ENCODE measurements at regions not wholly inside any gene's neighbourhood (a gene's known extent, or its start where the extent isn't known, plus 50 kb on each side); places are given as distances from the start of the nearest gene placed in this dataset.
A peak's percentile ranks its signal among the peaks of the same experiment; 100 is the strongest.

DNA sequence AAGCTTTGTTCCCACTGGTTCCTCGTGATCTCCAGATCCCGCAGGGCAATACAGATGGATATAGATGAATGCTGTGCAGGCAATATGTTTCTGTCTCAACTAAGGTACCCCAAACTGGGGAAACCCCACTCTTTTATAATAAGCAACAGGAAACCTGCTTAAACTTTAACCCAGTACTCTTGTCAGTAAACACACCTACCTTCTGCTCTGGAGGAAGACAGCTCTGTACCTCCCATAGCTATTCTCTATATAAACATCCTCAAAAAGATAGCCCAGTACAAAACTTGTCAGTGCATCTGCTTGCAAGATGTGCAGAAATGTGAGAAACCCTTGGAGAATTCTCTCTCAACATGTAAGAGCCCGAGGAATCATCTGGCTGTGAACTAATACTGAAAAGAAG, 583.6 kb downstream of the OLFM4 start:
- DNase-seq (ENCODE audit: low read depth in 2 of 3, low spot score in 2 of 3) = no peak

DNA sequence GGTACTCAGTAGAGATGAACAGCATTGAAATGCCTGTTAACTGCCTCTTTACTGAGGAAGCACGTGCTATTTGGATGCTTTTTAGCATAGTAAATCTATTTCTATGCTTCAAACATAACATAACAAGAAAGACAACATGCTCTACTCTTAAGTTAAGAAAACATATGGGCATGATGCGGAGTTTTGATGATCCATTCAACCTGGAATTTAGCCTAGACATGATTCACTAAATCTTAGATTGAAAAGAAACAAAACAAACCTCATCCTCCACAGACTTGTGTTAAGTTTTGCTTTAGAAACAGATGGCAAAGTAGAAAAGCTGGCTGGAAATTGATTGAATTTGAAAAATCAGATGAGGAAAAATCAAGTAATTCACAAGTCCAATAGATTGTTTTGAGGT, 593.8 kb downstream of the OLFM4 start:
- DNase-seq (ENCODE audit: low read depth in 2 of 3, low spot score in 2 of 3) = no peak

DNA sequence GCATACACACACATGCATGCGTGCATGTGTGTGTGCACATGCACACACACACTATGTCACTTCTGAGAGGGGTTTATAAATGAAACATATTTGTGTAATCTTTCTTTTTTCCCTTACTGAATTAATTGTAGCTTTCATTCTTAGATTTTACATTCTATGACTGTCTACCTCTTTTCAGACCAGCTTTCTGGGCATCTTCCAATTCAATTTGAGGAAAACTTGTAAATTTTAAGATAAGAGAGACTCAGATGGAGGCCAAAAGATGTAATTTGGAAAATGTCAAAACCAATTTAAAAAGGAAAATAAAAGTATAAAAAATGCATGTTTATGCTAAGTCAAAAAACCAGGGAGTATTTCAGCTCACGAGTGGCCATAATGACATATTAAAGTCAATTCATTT, 594.5 kb downstream of the OLFM4 start:
- no peak for DNase-seq (ENCODE audit: low read depth in 2 of 3, low spot score in 2 of 3)

DNA sequence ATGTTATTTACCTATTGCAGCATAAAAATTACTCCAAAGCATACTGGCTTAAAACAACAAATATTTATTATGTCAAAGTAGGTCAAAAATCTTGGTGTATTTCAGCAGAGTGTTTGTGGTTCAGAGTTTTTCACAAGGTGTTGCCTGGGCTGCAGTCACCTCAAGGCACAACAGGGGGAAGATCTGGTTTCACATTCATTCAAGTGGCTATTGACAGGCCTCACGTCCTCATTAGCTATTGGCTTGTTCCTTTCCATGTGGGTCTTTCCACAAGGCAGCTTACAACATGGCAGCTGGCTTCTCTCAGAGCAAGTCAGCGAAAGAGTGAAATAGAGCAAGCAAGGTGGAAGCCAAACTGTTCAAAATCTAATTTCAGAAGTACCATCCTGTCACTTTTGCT, 602.9 kb downstream of the OLFM4 start:
- DNase-seq (ENCODE audit: low read depth in 2 of 3, low spot score in 2 of 3) = no peak

DNA sequence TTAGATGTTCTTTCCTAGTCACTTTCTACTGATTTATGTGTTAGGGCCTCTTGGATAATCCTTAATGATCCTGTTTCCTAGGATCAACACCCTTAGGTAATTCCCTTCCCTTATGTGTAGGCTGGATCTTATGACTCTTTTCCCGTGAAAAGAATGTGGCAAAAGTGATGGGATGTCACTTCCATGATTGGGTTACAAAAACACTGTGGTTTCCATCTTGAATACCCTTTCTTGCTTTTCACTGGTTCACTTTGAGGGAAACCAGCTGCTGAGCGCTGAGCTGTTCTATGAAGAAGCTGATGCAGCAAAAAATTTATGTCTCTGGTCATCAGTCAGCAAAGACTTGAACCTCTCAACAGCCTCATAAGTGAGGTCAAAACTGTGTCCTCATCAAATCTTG, 609.4 kb downstream of the OLFM4 start:
- no peak for DNase-seq (ENCODE audit: low read depth in 2 of 3, low spot score in 2 of 3)

DNA sequence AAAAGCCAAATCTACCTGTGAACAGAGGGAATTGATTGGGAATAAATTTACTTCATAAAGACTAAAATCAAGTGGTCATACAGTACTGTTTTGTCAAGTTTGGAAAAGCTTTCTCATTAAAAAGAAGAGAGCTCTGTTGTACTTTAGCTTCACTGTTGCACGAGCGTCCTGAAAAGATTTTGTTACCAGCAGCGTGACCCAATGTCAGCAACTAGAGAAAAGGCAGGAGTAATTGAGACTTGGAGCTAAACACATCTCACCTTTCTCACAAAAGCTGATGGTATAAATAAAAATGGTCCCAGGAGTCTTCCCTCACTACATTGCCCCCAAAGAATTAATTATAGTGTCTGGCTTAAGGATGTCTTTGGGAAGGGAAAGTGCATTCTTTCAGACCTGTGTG, 613.7 kb downstream of the OLFM4 start:
- DNase-seq (ENCODE audit: low read depth in 2 of 3, low spot score in 2 of 3) = no peak

DNA sequence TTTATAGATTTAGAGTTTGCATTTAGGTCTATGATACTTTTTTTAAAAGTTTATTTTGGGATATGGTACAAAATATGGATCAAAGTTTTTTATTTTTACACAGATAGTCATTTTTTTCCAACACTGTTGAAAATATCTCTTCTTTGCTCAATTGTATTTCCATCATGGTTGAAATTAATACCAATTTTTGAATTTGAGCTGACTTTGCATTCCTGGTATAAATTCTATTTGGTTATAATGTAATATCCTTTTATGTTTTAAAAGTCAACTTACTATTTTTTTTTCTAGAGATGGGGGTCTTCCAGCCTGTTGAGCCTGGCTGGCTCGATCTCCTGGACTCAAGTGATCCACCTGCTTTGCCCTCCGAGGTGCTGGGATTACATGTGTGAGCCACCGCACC, 620.1 kb downstream of the OLFM4 start:
- no peak for DNase-seq (ENCODE audit: low read depth in 2 of 3, low spot score in 2 of 3)

DNA sequence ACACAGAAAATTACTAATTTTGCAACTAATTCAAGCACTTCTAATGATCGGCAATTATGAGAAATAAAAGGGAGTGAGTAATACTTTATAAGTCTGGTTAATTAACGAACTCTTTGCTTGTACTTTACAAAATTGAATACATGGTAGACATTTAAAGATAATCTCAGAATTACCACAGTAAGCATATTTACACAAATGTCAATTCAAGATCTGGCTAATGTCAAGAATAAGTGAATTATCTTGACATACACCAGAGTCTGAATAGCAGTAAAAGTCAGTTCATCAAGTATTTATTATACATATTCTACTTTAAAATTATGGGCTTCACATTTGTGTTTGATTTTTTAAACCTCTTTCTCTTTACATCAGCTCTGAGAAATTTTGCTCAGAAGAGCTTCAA, 643.4 kb downstream of the OLFM4 start:
- no peak for DNase-seq (ENCODE audit: low read depth in 2 of 3, low spot score in 2 of 3)

DNA sequence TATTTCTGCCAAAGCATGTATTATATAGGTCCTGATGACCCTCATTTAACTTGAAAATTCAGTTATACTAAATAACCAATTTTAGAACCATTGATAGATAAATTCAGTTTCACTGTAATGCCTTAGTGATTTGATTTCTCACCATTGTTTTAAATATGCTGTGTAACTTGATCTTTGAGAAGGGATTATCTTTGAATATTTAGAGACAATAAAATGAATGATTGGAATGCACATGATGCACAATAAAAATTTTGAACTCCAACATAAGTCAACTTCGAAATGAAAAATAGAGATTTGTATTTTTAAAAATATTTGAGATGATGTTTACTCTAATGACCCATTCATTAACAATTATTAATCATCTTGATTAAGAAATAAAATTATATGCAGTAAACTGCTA, 654.5 kb downstream of the OLFM4 start:
- DNase-seq (ENCODE audit: low read depth in 2 of 3, low spot score in 2 of 3) = no peak

DNA sequence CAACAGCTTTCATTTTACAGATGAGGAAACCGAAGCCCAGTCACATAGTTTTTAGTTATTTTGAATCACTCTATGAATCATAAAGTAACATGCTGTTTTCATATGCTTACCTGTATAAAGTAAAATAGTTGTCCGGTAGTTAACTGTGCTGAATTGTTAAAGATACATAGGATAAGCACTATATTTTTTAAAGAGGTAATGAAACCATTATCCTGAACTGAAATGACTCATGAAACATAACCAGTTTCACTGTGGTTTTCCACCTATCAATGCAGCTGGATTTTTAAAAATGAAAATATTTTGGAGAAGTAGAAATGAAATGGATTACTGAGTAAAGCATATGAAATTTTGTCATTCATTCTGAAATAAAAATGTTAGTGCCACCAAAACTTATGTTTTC, 655.0 kb downstream of the OLFM4 start:
- DNase-seq (ENCODE audit: low read depth in 2 of 3, low spot score in 2 of 3) = no peak

DNA sequence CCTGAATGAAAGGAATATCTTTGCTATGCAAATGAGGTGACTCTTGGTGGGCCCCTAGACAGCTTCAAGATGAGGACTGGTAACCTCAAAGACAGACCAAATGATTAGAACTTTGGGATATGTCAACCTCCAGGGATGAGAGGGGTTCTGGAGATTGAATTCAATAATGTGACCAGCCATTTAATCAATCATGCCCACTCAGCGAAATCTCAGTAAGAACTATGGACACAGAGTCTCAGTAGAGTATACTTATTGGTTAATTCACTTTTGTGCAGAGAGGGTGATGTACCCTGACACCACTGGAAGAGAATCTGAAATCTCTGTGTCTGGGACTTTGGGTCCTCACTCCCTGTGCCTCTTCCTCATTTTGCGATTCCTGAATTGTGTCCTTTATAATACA, 662.8 kb downstream of the OLFM4 start:
- DNase-seq (ENCODE audit: low read depth in 2 of 3, low spot score in 2 of 3) = no peak

DNA sequence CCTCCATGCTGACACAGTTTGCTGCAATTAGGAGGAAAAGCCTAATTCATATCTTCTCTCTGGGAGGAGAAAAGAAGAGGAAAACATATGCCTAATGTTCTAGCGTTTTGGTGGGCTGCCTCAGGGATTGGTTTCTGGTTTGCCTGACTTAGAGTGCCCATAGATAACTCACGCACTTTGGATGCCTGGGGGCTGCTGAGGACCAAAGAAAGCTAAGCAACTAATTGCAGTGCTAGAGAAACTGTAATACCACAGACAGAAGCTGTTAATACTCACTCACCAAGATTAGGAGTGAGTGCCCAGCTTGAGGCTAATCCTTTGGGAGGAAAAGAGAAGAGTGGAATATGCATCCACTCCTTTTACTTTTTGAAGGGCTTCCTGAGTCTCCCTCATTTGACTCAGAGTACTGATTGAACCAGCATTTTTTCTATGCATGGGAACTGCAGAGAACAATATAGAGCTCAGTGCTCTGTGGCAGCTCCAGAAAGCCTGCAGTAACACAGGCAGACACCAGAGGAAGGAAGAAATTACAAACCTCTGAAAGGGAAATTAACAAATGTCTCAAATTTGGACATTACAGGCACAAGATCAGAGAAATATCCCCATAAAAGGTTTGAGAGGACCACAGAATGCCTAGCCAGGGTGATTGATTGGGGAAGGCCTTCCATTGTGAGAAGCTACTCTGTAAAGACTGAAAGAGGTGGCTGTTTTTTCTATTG, 666.4 kb downstream of the OLFM4 start:
- no peak for DNase-seq (ENCODE audit: low read depth in 2 of 3, low spot score in 2 of 3)

DNA sequence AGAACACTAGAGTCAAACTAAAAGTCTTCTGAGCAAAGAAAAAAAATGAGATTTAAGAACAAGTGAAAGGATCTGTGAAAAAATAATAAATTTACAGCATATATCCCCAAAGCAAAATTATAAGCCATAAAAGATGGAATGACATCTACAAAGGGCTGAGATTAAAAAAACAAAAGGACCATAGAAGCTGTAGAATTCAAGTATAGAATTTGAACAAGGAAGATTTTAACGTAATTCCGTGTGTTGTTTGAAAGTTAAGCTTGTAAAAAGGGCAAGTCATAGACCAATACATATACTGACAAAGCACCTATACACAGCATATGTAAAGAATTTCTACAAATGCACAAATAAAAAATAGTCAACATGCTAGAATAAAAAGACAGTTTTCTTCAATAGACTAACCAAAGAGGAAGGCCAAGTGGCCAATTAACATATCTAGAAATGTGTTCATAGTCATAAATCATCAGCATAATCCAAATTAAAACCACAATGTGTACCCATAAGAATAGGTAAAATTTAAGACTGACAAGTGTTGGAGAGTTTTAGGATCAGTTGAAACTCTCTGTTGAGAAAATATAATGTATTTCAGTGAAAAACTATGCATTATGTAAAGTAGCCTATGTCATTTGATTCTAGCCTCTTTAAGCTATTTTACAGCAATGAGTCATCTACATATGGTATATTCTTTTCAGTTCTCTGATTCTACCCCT, 674.9 kb downstream of the OLFM4 start:
- no peak for DNase-seq (ENCODE audit: low read depth in 2 of 3, low spot score in 2 of 3)

DNA sequence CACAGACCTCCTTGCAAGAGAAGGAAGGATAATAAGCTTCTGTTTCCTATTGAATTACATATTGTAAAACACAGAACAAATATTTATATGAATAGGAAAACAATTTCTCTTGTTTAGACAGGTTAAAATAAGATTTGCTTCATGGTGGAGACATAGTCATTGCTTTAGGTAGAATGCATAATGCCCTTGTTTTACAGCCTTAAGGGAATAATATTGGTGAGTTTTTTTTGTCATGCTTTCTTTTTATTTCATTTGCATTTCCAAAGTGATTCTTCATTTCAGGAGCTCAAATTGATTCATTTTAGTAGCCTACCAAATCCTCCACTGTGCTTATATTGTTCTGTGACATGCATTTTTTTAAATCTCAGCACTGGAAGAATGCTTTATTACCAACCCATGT, 690.7 kb downstream of the OLFM4 start:
- no peak for DNase-seq (ENCODE audit: low read depth in 2 of 3, low spot score in 2 of 3)

DNA sequence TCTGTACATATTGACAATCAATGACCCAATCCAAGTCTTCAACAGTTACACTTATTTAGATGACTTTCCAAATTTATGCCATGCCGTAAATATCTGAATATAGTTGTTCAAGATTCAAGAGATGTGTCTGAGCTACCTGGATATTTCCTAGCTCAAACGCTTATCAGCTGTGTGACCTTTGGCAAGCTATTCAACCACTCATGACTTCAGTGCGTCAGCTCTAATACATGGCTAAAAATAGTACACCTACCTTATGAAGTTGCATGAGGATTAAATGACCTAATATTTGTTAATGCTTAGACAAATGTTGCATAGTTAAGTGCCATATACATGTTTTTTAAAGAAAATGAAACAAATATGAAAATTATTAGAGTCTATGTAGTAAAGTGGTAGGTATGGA, 704.1 kb downstream of the OLFM4 start:
- no peak for DNase-seq (ENCODE audit: low read depth in 2 of 3, low spot score in 2 of 3)

DNA sequence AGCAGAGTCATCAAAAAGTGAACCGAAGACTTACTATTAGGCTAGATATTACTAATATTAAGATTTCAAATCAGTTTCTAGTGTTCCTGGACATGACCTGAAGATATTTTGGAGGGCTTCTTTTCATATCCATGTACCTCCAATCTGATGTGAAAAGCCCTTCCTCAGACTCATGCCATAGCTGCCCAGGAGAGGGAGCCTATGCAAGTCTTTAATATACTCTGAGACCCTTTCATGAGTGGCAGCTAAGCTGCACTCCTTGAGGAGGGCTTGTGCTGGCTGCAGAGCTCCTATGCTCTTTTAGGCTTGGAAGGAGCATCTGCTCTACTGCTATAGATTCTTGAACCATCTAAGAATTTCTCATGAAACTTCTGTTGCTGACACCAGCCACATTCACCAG, 715.3 kb downstream of the OLFM4 start:
- DNase-seq (ENCODE audit: low read depth in 2 of 3, low spot score in 2 of 3) = no peak

DNA sequence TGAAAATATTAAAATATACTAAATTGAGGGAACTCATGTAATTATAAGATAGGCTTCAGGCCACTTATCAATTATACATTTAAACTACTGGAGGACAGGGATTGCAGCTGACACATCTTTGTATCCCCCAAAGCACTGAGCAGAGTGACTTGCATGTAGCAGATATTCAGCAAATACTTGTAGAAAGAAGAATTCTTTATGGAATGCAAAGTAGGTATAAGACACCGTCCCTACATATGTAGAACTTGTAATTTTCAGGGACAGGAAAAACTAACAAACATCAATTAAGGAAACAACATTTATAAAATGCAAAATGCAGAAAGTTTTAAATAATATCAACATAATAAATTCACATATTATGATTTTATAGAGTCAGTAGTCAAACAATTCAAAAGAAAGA, 719.2 kb downstream of the OLFM4 start:
- DNase-seq (ENCODE audit: low read depth in 2 of 3, low spot score in 2 of 3) = no peak

DNA sequence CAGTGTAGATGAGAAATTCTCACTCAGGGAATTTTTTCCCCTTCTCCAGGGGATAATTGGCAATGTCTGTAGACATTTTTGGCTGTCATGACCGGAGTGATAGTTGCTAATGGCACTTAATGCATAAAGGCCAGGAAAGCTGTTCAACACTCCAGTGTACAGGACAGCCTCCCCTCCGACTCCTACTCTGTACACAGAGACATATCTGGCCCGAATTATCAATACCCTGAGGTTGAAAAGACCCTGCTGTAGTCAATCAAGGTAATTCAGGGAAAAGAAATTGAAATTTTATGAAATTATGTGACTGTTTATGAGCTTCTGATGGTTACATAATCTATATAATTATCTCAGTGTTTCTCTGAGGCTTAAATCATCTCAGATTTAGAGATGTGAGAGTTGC, 720.7 kb downstream of the OLFM4 start:
- no peak for DNase-seq (ENCODE audit: low read depth in 2 of 3, low spot score in 2 of 3)

DNA sequence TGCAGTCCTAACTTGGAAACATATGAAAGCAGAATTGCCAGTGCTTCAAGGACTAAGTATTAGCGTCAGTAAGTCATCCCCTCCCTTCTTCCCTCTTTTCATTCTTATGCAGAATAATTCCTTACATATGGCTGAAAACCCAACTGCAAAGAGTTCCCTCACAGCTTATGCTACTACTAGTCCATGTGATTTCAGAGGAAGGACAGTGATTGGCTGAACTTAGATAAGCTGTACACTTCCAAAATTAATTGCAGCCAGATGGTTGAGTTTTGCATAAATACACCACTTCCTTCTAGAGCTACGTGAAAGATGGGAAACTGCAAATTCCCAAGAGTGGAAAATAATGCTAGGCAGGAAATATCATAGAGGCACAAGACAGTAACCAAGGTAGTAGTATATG, 730.4 kb downstream of the OLFM4 start:
- DNase-seq (ENCODE audit: low read depth in 2 of 3, low spot score in 2 of 3) = no peak

DNA sequence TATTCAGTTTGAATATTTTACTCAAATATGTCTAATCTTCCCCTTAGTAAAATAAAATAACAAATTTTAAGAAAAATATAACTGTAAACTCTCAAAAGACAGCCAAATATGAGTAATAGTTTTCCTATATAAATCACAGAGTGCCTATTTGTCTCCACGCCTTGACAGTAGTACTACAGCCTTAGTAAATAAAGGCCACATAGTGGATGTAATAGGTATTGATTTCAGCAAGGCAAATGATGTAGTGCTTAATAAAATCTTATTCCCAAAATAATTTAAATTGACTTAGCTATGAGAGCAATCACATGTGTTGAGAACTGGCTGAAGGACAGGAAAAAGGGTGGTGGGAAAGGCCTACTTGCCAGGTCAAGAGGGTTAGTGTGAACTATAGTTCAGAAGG, 747.2 kb downstream of the OLFM4 start:
- DNase-seq (ENCODE audit: low read depth in 2 of 3, low spot score in 2 of 3) = no peak

DNA sequence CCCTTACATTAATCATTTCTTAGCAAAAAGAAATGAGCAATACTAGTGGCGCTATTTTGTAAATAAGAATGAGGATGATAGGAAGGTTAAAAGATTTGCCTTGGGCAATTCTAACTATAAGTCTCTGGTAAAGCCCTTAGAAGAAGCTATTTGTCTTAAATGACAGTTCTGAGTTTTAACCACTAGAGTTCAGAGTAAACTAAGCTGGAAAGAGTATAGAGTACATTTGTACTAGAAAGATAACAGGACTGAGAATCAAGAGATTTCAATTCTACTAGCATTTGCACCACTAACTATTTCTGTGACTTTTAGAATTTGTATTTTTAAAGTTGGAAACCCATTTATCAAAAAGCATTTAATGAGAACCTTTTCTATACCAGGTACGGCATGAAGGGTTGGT, 750.3 kb downstream of the OLFM4 start:
- DNase-seq (ENCODE audit: low read depth in 2 of 3, low spot score in 2 of 3) = no peak

DNA sequence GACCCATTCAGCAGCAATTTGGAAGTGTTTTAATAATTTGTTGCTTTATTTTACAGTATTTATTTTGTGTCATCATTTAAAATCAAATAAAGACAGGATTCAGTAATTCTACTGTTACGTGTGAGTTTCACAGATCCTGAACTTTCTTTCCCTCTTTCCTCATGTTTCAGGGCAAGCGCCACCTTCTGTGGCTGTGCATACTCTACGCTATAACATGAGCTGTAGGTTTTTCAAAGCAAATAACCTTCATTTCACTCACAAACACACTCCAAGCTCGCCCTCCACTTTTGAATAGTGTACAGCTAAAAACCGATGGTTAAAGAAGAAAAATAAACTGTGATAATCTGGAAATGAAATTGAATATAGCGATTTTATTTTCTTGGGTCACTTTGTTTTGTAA, 753.3 kb downstream of the OLFM4 start:
- DNase-seq (ENCODE audit: low read depth in 2 of 3, low spot score in 2 of 3) = no peak

DNA sequence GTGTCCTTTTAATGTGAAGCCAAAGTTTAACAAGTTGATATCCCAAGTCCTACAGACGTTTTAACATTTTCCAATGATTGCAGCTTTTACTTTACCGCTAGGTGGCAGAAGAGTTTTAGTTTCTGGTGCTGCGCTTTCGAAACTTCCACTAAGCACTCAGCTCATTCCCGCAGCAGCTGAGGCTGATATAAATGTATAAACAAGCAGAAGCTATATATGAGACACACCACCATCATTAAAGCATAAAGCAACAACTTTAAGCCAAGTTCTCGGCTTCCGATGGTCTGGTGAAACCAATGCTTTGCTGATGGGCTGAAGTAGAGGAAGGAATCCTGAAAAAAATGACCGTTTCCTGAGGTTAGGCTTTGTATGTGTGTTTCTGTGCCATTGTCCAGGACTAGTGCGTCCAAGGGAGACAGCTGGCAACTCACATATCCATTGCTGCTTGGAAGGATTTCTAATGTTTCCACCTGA, 753.9 kb downstream of the OLFM4 start:
- DNase-seq (ENCODE audit: low read depth in 2 of 3, low spot score in 2 of 3) = peak in 2 of 3 donors; percentile 13 to 50

Data from hematopoietic multipotent progenitor cell (in vitro differentiated cells).